A549 (cell line): ENCODE measurements at regions not wholly inside any gene's neighbourhood (a gene's known extent, or its start where the extent isn't known, plus 50 kb on each side); places are given as distances from the start of the nearest gene placed in this dataset.

Source experiments
- EHMT2 ChIP-seq: fragments of 200-600 bp; sonication (generic); IDR thresholded peaks from 2 replicates; pipeline ENCODE4 v1.6.1; 2016; ENCODE audit warnings: antibody characterized with exemption, low read depth, mild to moderate bottlenecking, moderate library complexity
- EP300 ChIP-seq, 2 experiments: fragments of >200 bp; sonication (Bioruptor Twin); formaldehyde crosslinking; IDR thresholded peaks; 2 replicates in 1 of 2; 3 replicates in 1 of 2; pipeline ENCODE4 v1.6.1; 2016 to 2017
- ZNF302 ChIP-seq: fragments of 250-450 bp; sonication (Bioruptor Pico); IDR thresholded peaks from 2 replicates; pipeline ENCODE4 v1.9.0; 2021; ENCODE audit warnings: inconsistent platforms, mild to moderate bottlenecking, moderate library complexity
- TF ChIP-seq, protein P1 (sequence below): fragments of >200 bp; sonication (Bioruptor Twin); formaldehyde crosslinking; IDR thresholded peaks from 3 replicates; pipeline ENCODE4 v1.5.1; 2016
- TF ChIP-seq, protein P2 (sequence below): fragments of 200-600 bp; sonication (generic); IDR thresholded peaks from 2 replicates; pipeline ENCODE4 v1.6.1; 2016; ENCODE audit warnings: antibody characterized with exemption, mild to moderate bottlenecking, moderate library complexity

DNA sequence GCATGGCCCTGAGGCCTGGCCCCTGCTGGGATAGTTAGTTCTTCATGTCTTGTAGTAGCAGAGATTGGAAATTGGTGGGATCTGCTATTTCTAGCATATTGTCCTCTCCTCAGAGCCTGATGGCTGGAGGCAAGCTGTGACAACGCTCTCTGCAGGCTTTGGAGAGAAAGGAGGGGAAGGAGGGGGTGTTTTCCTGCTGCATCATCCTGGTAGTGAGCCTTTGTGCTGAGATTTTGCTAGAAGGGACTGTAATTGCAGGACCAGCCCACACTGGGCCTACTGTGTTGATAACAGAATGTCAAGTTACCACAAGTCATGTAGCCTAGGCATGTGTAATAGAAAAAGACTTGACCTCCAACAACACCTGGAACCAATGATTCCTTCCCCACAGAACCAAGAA is 351.0 kb downstream of the SIPA1L2 start:
- TF ChIP-seq, protein P1, sequence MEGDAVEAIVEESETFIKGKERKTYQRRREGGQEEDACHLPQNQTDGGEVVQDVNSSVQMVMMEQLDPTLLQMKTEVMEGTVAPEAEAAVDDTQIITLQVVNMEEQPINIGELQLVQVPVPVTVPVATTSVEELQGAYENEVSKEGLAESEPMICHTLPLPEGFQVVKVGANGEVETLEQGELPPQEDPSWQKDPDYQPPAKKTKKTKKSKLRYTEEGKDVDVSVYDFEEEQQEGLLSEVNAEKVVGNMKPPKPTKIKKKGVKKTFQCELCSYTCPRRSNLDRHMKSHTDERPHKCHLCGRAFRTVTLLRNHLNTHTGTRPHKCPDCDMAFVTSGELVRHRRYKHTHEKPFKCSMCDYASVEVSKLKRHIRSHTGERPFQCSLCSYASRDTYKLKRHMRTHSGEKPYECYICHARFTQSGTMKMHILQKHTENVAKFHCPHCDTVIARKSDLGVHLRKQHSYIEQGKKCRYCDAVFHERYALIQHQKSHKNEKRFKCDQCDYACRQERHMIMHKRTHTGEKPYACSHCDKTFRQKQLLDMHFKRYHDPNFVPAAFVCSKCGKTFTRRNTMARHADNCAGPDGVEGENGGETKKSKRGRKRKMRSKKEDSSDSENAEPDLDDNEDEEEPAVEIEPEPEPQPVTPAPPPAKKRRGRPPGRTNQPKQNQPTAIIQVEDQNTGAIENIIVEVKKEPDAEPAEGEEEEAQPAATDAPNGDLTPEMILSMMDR = no peak
- TF ChIP-seq, protein P2, sequence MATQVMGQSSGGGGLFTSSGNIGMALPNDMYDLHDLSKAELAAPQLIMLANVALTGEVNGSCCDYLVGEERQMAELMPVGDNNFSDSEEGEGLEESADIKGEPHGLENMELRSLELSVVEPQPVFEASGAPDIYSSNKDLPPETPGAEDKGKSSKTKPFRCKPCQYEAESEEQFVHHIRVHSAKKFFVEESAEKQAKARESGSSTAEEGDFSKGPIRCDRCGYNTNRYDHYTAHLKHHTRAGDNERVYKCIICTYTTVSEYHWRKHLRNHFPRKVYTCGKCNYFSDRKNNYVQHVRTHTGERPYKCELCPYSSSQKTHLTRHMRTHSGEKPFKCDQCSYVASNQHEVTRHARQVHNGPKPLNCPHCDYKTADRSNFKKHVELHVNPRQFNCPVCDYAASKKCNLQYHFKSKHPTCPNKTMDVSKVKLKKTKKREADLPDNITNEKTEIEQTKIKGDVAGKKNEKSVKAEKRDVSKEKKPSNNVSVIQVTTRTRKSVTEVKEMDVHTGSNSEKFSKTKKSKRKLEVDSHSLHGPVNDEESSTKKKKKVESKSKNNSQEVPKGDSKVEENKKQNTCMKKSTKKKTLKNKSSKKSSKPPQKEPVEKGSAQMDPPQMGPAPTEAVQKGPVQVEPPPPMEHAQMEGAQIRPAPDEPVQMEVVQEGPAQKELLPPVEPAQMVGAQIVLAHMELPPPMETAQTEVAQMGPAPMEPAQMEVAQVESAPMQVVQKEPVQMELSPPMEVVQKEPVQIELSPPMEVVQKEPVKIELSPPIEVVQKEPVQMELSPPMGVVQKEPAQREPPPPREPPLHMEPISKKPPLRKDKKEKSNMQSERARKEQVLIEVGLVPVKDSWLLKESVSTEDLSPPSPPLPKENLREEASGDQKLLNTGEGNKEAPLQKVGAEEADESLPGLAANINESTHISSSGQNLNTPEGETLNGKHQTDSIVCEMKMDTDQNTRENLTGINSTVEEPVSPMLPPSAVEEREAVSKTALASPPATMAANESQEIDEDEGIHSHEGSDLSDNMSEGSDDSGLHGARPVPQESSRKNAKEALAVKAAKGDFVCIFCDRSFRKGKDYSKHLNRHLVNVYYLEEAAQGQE = no peak
- TF ChIP-seq EP300 (IDR thresholded peaks at IDR 0.05) (no peak), ZNF302 (CRISPR knock-in tag) (no peak), EHMT2 (no peak)
